HG02970 (cell line): ENCODE measurements at regions not wholly inside any gene's neighbourhood (a gene's known extent, or its start where the extent isn't known, plus 50 kb on each side); places are given as distances from the start of the nearest gene placed in this dataset.

Experiments
- ATAC-seq: cut with Tn5 transposase; IDR thresholded peaks from one replicate; pipeline ENCODE4 v1.9.1; 2021; ENCODE audit warnings: mild to moderate bottlenecking, moderate library complexity, moderate number of reproducible peaks; ENCODE audit not compliant: unreplicated experiment, low FRiP score

DNA sequence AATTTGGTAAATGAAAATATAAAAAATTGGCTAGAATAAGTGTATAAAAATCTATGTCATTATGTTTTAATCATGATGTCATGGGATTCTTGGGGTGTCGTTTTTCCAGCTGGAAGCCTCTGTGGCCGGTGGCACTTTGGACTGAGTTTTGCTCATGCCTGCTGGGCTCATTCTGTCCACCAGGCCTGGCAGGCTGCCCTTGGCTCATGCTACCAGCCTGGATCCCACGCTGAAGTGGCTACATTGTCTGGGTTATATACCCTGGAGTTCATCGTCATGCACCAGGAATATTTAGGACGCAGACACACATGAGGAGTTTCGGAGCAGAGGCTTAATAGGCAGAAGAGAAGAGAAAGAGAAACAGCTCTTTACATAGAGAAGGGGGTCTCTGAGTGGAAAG lies 1913.7 kb upstream of the WWC1 start:
- ATAC-seq = no peak

DNA sequence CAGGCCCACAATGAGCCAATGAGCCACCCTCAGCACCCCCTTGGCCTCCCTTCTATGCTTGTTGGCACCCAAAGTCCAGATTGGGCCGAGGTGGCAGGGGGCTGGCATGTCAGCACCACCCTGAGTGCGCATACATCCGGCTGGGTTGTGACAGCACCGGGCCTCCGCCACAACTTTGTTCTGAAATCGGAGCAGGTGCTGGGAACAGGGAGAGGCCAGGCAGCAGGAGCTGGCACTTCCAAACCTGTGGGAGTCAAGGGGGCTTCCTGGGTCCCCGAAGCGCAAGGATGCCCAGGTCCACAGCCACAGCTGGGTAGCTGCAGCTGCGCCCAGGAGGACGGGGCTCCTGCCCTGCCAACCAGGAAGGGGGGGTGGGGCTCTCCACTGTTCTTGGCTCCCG lies 1911.9 kb upstream of the WWC1 start:
- no peak for ATAC-seq

DNA sequence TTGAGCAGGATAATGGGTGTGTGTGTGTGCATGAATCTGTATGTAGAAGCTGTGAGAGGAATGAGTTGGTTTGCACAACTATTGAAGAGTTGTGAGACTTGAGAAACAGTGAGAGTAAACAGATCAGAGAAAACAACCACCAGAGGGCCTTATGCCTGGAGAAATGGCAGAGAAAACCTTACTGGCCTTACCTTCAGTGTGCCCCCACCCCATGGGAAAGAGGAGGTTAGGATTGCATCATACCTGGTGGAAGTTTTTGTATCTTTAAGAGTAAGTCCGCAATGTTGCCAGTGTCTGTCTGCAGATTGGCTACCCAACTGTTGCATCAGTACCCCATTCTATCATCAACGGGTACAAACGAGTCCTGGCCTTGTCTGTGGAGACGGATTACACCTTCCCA lies 1909.4 kb upstream of the WWC1 start:
- no peak for ATAC-seq

DNA sequence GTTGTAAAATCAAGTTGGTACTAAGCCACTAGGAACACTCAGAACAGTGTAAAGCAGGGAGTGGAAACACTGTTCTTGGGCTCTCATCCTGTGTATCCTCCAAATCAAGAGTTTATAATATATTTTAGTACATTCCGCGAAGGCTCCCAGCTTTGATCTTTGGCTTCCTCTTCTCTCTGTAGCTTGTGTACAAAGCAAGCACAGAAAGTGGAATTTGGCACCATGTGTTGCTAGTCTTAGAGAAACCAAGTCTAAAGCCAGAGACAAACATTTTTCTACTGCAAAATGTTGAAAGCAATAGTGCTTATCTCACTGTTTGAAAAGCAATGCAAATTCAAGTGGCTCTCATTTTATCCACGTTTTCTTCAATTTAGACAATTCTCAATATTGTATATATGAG lies 1893.3 kb upstream of the WWC1 start:
- ATAC-seq = no peak

DNA sequence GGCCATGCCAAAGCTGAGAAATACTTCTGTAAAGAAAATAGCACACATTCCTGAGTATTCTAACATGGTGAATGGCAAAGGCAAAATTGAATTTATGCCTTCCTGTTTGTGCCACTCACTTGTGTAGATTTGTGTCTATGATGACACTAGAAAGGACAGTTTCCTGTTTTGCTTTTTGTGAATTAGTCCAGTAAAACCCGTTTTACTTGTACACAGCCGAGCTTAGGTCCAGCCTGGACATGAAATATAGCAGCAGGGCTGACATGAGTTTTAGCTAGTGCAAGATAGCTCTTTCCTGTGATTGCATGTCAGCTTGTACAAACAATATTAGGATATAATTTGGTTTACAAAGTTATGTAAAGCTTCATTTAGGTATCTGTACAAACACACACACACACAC lies 1891.7 kb upstream of the WWC1 start:
- no peak for ATAC-seq

DNA sequence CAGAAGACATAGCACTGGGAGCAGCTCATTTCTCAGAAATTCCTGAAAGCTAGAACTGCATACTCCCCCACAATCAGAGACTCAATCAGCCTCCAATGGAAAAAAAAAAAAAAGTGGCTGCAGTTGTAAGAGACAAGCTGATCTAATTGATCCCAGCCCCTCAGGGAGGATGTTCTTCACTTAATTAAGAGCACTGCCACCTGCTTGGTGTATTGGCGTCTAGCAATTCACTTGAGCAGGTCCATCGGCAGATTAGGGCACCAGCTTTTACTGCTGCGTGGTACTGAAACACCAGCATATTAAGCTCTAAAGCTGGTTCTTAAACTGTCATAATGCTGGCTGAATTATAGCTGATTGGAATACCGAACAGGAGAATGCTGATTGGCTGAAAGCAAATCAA lies 1890.1 kb upstream of the WWC1 start:
- ATAC-seq = no peak

DNA sequence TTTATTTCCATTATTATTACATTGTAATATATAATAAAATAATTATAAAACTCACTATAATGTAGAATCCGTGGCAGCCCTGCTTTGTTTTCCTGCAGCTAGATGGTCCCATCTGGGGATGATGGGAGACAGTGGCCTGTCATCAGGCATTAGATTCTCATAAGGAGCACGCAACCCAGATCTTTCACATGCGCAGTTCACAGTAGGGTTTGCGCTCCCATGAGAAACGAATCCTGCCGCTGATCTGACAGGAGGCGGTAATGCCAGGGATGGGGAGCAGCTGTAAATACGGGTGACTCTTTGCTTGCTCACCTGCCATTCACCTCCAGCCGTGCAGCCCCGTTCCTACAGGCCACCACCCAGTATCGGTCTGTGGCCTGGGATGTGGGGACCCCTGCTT lies 1879.3 kb upstream of the WWC1 start:
- no peak for ATAC-seq

DNA sequence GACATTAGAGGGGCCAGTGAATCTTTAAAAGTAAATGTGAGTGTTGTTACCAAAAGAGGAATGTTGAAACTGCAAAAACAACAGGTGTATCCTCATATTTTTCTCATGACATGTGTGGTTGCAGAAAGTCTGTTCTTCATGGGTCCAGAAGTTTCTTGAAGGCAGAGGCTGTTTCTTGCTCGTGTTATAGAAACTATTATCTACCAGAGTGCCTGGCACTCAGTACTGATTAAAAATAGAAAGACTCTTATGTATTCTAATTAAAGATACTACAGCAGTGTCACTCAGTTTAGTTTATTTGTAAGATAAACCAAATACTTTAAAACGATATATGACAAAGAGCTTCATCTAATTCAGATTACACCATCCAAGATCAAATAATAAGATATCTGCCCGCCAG lies 1864.2 kb upstream of the WWC1 start:
- no peak for ATAC-seq

DNA sequence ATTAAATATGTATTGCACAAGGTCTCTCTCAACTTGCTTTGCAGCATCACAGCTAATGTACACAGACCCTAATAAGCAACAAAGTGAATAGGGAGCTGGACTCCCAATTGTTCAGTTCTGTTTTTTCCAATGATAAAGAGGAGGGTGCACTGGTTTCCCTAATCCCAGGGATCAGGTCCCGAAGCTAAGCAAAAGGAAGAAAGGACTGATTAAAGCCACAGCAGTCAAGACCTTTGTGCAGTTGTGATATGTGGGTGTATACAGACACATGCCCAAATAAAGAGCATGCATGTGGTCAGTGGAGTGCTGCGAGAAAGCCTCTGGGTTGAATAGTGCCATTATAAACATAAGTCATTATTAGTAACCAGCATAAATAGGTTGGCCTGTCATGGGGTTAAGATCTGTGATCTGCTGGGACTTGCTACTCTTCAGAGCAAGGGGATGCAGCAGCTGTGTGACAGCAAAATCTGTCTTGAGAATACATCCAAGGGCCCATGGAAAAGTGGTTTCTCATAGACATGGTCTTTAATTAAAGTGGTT lies 1863.1 kb upstream of the WWC1 start:
- no peak for ATAC-seq

DNA sequence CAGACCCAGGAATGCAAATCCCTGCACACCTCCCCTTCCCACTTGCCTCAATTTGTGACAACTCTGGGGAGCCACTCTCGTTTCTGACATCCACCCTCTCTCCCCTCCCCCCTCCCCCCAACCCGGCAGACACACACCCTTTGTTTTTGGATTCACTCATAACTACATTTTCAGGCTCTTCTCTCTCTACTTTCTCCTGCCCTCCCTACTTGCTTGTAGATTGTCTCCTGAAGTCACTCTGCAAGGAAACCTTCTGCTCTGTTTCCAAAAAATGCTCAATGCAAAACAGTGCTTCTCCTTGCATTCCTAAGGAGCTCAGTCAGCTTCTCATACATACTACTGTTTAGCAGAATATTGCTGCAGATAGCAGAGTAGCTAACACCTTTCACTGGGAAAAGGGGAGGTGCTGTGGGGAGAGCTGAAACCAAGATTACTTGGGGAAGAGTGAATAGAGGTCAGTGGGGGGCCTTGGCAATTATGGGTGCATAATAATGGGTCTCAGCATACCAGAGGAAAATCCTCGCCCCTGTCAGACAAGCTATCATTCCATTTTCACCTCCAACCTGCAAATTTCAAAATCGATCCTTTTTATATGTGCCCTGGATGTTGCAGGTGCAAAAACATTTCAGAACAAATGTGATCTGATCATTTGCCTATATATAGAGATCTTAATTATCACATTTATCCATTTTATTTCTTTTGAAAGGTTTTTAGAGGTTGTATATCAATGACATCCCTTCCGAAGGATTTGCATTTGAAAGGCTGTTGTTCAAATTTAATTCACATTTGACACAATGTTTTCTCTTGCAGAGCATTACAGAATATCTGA lies 1860.7 kb upstream of the WWC1 start:
- no peak for ATAC-seq

DNA sequence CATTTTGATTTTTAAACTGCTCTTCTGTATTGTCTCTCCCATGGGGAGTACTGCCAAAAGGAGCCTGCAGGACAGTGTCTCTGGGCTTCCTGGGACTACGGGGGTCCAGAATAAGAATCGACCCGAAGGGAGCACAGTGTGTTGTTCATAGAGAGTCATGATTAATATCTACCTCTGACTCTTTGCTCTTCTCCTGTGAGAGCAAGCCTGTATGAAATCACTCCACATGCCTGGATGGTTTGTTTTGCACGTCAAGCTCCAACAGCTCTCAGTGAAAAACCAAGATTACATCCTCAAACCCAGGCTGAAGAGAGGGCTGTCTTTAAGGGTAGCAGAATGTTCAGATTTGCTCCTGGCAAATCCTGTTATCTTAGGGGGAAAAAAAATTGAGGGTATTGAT lies 1860.0 kb upstream of the WWC1 start:
- ATAC-seq = no peak

DNA sequence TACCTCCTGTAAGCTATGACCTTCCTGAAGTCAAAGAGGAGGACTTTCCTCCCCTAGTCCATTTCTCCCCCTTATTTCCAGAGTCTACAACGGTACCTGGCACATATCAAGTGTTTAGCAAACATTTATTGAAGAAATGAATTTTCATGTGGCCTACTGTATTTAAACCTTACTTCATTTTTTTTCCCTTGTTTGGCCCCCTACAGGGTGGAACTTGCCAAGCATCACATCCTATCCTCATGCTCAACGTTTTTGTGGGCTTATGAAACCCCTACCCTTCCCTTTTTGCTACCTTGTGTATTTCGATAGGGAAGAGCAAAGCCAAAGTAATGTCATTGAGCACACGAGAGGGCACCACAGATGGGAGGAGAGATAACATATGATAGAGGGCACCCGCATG lies 1857.8 kb upstream of the WWC1 start:
- ATAC-seq = no peak

DNA sequence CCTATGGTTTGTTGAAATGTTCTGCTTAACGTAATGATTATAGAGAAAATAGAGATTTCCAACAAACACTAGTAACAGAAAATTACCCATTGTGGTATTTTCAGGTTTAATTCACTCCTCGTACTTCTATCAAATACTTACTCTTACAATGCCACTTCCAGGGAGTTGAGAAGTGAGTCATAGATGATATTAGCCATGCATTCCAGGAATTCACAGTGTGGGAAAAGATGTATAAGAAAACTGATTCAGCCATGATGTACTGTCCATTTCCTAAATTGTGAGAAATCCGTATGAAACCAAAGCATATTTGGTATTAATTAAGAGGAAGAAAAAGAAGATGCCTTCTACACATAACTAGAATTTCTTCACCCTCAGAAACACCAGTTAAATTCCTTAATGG lies 1854.6 kb upstream of the WWC1 start:
- ATAC-seq = no peak

DNA sequence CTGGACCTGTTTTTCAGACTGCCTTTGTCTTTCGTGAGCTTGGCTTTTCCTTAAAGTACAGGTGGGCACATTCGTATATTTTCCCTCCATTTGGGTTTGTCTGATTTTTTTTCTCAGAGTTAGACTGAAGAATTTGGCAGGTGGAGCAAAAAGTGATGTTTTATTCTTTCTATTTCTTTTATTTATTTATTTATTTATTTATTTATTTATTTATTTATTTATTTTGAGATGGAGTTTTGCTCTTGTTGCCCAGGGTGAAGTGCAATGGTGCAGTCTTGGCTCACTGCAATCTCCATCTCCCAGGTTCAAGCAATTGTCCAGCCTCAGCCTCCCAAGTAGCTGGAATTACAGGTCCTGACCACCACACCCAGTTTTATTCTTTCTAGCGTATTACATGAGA lies 1805.1 kb upstream of the WWC1 start:
- no peak for ATAC-seq

DNA sequence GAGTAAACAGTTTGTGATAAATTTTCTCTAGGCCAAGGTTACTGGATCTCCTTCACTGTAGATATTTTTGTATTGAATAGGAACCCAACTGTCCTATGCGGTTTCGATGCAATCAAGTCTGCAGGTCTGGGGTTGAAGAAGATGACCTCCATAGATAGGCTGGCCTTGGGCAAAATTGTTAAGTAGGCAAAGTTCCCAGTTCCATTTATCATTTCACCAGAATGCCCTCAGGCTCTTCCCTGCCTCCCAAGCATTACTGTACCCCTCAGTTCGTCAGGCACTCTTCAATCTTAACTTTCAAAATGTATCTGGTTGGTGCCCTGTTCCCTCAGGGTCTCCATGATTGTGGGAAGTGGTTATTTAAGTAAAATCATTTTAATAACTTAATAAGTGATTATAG lies 1802.9 kb upstream of the WWC1 start:
- ATAC-seq = no peak

DNA sequence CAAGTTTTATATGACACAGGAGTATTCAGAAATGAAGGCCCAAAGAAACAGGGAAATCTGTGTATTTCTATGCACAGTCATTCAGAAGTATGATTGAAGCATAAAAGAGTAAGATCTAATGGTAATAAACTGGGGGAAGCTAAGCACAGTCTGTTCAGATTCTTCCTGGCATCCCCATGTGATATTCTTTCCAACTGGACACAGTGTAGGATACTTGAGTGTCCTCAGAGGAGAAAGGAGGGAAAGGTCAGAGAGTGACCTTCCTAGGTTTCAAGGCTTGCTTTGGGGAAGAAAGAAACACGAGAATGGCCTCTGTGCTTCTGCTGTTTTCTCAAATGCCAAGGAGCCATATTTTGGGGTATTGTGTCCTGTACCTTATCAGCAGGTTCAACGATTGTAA lies 1798.4 kb upstream of the WWC1 start:
- no peak for ATAC-seq

DNA sequence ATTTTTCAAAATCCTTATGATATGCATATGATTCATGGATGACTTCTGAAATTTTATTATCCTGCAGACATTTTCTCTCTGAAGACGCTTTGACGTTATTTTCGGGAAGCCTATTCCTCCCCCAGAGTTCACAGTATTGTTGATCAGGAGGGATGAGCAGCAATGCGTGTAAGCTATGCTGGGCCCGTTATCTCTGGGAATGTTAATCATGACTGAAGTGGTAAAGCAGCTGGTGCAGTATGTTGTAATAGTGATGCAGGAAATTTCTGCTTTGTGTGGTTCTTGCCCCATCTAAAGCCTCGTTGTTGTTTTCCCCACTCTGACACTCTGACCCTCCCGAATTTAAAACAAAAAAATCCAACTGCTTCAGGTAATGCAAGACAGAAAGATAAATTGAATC lies 1797.8 kb upstream of the WWC1 start:
- ATAC-seq = no peak

DNA sequence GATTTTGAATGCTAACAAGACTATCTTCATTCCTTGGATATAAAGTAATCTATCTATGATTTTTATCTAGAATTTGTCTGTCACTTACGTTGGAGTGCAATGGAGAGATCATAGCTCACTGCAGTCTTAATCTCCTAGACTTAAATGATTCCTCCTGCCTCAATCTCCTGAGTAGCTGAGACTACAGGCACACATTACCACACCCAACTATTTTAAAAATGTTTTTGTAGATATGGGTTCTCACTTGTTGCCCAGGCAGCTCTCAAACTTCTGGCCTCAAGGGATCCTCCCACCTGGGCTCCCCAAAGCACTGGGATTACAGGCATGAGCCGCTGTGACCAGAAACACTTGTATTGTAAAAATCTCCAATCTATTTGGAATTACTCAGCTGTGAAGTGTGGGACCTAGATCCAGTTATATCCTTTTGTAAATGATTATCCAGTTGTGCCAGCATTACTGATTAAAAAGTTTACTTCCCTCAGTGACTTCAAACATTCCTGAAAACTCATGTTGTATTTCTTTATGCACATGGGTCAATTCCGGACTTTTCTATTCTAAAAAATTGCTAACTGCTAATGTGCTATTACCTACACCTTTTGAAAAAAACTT lies 1793.8 kb upstream of the WWC1 start:
- no peak for ATAC-seq

DNA sequence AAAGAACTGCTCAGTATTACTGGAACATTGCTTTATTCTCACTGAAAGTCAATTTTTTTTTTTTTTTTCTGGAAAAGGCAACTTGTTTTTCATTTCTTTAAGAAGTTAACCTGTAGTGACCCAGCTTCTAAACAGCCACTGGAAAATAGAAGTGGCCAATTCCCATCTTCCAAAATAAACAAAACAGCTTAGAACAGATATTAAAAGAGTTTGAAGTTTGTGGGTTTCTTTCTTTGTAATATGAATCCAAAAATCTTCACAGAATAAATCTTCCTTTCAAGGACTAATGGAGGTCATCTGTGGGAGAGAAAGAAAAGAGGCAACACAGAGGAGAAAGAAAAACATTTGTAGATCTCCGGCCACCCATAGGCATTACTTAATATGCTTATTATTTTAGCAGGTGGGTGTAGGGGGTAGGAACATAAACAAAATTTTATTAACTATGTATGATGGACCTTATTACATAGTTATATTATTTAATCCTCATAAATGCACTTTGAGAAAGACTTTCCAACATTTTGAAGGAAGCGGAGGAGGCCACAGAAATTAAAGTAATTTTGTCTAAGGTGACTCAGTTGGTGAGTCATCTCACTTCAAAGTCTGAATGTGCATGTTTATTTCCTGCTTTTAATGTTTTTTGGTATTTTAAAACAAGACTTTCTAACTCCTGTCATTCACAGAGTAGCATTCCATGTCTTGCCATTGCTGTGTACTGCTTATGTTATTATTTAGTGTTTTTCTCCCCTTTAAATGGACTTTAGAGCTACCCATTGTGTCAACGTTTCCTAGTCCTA lies 1791.8 kb upstream of the WWC1 start:
- ATAC-seq = no peak

DNA sequence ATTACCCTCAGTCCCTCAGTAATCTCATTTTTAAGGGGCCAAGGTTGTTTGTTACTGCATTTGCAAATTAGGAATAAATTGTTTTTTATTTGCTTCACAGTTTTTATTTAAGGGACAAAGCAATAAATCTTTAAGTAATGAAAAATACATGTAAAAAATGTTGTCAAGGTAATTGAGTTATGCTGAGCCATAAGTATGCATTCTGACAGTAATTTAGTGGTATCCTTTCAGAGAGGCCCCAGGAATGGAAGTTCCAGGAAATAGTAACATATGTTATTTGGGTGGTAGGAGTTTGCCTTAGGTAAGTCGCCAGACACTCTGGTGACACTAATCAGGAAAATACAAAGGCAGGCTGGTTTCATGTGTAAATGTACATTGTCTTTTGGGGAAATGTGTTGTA lies 1787.9 kb upstream of the WWC1 start:
- ATAC-seq = no peak

DNA sequence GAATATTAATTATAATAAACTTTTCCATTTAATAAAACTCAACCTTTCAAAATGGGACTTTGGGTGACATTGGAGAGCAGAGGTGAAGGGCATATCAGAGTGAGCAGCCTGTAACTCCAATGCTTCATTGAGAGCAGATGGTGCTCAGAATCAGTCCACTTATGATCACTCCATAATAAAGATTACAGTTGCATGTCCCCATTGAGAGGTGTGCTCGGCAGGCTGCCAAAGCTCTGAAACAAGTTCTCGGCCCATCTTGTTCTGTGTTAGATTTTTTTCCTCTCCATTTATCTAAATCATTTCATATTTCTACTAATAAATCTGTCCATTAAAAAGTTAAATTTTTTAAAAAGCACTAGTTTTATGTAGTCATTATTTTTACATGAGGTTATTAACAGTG lies 1786.4 kb upstream of the WWC1 start:
- ATAC-seq = no peak
